HG03139 (cell line): ENCODE measurements at regions not wholly inside any gene's neighbourhood (a gene's known extent, or its start where the extent isn't known, plus 50 kb on each side); places are given as distances from the start of the nearest gene placed in this dataset.

Source experiments
- ATAC-seq: cut with Tn5 transposase; IDR thresholded peaks from one replicate; pipeline ENCODE4 v1.9.1; 2021; ENCODE audit not compliant: unreplicated experiment

GRCh38 chr3:41125258-41125657 is 74.0 kb upstream of the CTNNB1 start:
- ATAC-seq, result no peak

- ATAC-seq, result no peak
Measured at GRCh38 chr3:41126472-41126871, 72.8 kb upstream of the CTNNB1 start.

GRCh38 chr3:41126961-41127360 is 72.3 kb upstream of the CTNNB1 start:
- ATAC-seq, result no peak

GRCh38 chr3:41127414-41127813 is 71.9 kb upstream of the CTNNB1 start:
- no peak for ATAC-seq

GRCh38 chr3:41129731-41130130 is 69.6 kb upstream of the CTNNB1 start:
- ATAC-seq, result no peak

- no peak for ATAC-seq
Measured at GRCh38 chr3:41131224-41131623, 68.1 kb upstream of the CTNNB1 start.

GRCh38 chr3:41137686-41138111 is 61.6 kb upstream of the CTNNB1 start:
- ATAC-seq, result no peak

GRCh38 chr3:41138146-41138545 is 61.2 kb upstream of the CTNNB1 start:
- no peak for ATAC-seq

- no peak for ATAC-seq
Measured at GRCh38 chr3:41138601-41139000, 60.7 kb upstream of the CTNNB1 start.

- ATAC-seq, result no peak
Measured at GRCh38 chr3:41140242-41140641, 59.1 kb upstream of the CTNNB1 start.

- ATAC-seq, result no peak
Measured at GRCh38 chr3:41141433-41142167, 57.7 kb upstream of the CTNNB1 start.

- ATAC-seq, result no peak
Measured at GRCh38 chr3:41143421-41144031, 55.8 kb upstream of the CTNNB1 start.

GRCh38 chr3:41144631-41145030 is 54.7 kb upstream of the CTNNB1 start:
- ATAC-seq, result no peak

GRCh38 chr3:41148478-41148877 is 50.8 kb upstream of the CTNNB1 start:
- ATAC-seq, result no peak

- no peak for ATAC-seq
Measured at GRCh38 chr3:41148901-41149300, 50.4 kb upstream of the CTNNB1 start.
